SU-DHL-6 (cell line): ENCODE measurements at regions not wholly inside any gene's neighbourhood (a gene's known extent, or its start where the extent isn't known, plus 50 kb on each side); places are given as distances from the start of the nearest gene placed in this dataset.

Experiments used
- H2AFZ ChIP-seq: fragments of 200-600 bp; sonication (generic); 2 replicates; pipeline ENCODE4 v1.6.1; 2014; ENCODE audit warnings: low read depth, mild to moderate bottlenecking, moderate library complexity, mixed read lengths, antibody characterized with exemption, low read length; ENCODE audit not compliant: severe bottlenecking
- H3F3A ChIP-seq: fragments of 200-600 bp; shearing (Covaris generic); 2 replicates; pipeline ENCODE4 v1.6.0; 2016; ENCODE audit warnings: antibody characterized with exemption, mild to moderate bottlenecking; ENCODE audit not compliant: insufficient read depth
- H3K27ac ChIP-seq: fragments of 200-600 bp; sonication (generic); 2 replicates; pipeline ENCODE4 v1.5.1; 2016; ENCODE audit warnings: low read depth, mild to moderate bottlenecking, low read length, moderate library complexity, mixed read lengths
- H3K27me3 ChIP-seq: fragments of 200-600 bp; sonication (generic), shearing (Covaris generic); 2 replicates; pipeline ENCODE4 v1.6.0; 2014; ENCODE audit warnings: mild to moderate bottlenecking, low read length
- H3K36me3 ChIP-seq: fragments of 200-600 bp; sonication (generic); 2 replicates; pipeline ENCODE4 v1.6.1; 2014; ENCODE audit warnings: mild to moderate bottlenecking, low read length, mixed read lengths
- H3K4me2 ChIP-seq: fragments of 300-600, 200-600 bp; shearing (Covaris generic), sonication (generic); 2 replicates; pipeline ENCODE4 v1.6.0; 2014; ENCODE audit warnings: low read length, low read depth, mild to moderate bottlenecking; ENCODE audit not compliant: poor library complexity, severe bottlenecking
- H3K4me3 ChIP-seq: fragments of 200-600 bp; sonication (generic); 2 replicates; pipeline ENCODE4 v1.5.1; 2014; ENCODE audit warnings: antibody characterized with exemption, low read length, mild to moderate bottlenecking, mixed read lengths; ENCODE audit not compliant: insufficient read depth, poor library complexity, severe bottlenecking
- H3K79me2 ChIP-seq: fragments of 200-600 bp; sonication (generic); 2 replicates; pipeline ENCODE4 v1.6.1; 2014; ENCODE audit warnings: mild to moderate bottlenecking, low read length, moderate library complexity; ENCODE audit not compliant: insufficient read depth
- H3K9ac ChIP-seq: fragments of 200-600 bp; sonication (generic); 2 replicates; pipeline ENCODE4 v1.7.0; 2014; ENCODE audit warnings: mild to moderate bottlenecking, low read length
- H3K9me2 ChIP-seq: fragments of 200-600 bp; sonication (generic); replicated peaks from 2 replicates; pipeline ENCODE4 v1.6.1; 2014; ENCODE audit warnings: low read length; ENCODE audit not compliant: insufficient read depth
- H3K9me3 ChIP-seq: fragments of 200-600 bp; sonication (generic); 2 replicates; pipeline ENCODE4 v1.6.1; 2014; ENCODE audit warnings: low read length, mixed read lengths; ENCODE audit not compliant: insufficient read depth
- H4K20me1 ChIP-seq: fragments of 200-600 bp; sonication (generic); 2 replicates; pipeline ENCODE4 v1.6.1; 2014; ENCODE audit warnings: low read depth, mild to moderate bottlenecking, antibody characterized with exemption, low read length, moderate library complexity, mixed read lengths
- CTCF ChIP-seq: fragments of 200-600 bp; sonication (generic); IDR thresholded peaks from one replicate; pipeline ENCODE4 v1.5.1; 2017; ENCODE audit warnings: antibody characterized with exemption, mild to moderate bottlenecking, low read length, moderate library complexity; ENCODE audit not compliant: insufficient read depth, poor library complexity, severe bottlenecking
- EZH2phosphoT487 ChIP-seq: fragments of 200-600 bp; sonication (generic), shearing (Covaris generic); conservative IDR thresholded peaks from 2 replicates; pipeline ENCODE4 v1.6.1; 2018; ENCODE audit warnings: mild to moderate bottlenecking, antibody characterized with exemption, low read length, moderate library complexity, mixed read lengths

DNA sequence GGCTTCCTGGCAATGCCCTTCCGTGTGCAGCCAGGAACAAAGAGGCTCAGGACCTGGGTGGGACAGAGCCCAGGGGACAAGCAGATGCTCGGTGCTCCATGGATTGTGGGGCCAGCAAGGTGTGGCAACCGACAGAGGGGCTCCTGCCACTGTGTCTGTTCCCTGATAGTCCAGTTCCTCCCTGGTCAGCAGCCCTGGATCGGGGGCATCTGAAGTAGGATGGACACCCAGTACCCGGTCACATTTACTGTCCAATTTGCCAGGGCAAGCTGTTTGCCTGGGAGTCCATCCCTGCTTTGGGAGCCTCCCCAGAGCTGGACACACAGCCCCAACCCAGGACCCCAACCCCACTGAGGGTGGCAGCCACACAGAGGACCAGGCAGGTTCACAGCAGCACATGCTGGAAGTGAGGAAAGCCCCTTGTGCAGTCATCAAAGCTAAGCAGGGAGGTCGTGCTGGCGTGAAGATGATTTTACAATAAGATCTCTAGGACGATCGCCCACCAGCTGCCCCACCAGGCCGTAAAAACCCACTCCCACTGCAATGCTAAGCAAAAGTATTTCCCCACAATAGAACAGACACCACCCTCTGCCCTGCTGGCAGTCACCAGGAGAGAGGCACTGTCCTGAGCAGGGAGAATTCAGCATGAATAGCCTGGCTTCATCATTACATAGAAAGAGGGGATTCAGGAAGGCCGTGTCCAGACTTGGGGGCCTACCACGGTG, 141.7 kb downstream of the NDUFA10 start:
- Histone ChIP-seq H3K27ac (no peak overlapping the region), H2AFZ (no peak overlapping the region), H3K79me2 (no peaks in the 10 kb centered on the region), H3F3A (no peaks in the 10 kb centered on the region), H3K4me3 (no peak overlapping the region), H4K20me1 (no peaks in the 10 kb centered on the region), H3K27me3 (no peaks in the 10 kb centered on the region), H3K9me2 (no peaks in the 10 kb centered on the region), H3K9me3 (peaks cover 6% of the 10 kb centered on the region; the same call in 1 of the 2 replicates), H3K9ac (no peak overlapping the region), H3K36me3 (no peaks in the 10 kb centered on the region), H3K4me2 (no peak overlapping the region)
- TF ChIP-seq EZH2phosphoT487 (no peak), CTCF (no peak)

DNA sequence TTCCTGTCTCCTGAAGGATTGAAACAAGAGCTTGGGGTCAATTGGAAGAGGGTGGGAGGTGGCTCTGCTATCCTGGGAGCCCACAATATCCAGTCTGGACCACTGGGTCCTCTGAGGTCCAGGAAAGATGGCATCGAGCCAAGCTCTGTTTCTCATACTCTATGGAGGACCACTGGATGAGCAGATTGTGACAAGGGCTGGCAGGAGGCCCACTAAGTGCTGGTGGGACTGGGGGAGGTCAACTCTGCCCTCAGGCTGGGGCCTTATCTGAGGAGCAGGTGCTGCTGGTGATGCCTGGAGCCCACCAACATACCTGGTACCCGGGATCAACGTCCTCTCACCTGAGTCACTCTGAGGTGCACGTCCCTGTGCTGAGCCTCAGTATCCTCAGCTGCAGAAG, 142.4 kb downstream of the NDUFA10 start:
- no peak overlapping the region for H3K4me3 ChIP-seq
- TF ChIP-seq EZH2phosphoT487 (no peak), CTCF (no peak)

GRCh38 chr2:239882331-239882732, 142.8 kb downstream of the NDUFA10 start:
- no peak overlapping the region for H3K4me3 ChIP-seq
- H4K20me1 ChIP-seq = no peaks in the 10 kb centered on the region
- no peaks in the 10 kb centered on the region for H3K79me2 ChIP-seq
- H3K27ac ChIP-seq = no peak overlapping the region
- no peak overlapping the region for H3K4me2 ChIP-seq
- H3F3A ChIP-seq = no peaks in the 10 kb centered on the region
- TF ChIP-seq EZH2phosphoT487 = no peak
- TF ChIP-seq CTCF = peak; percentile 65
- no peaks in the 10 kb centered on the region for H3K9me2 ChIP-seq
- H3K27me3 ChIP-seq = no peaks in the 10 kb centered on the region
- peaks cover 6% of the 10 kb centered on the region; the same call in 1 of the 2 replicates for H3K9me3 ChIP-seq
- no peak overlapping the region for H2AFZ ChIP-seq
- H3K9ac ChIP-seq = no peak overlapping the region
- no peaks in the 10 kb centered on the region for H3K36me3 ChIP-seq

More for the DNA sequence above, 142.4 kb downstream of the NDUFA10 start:
- no peaks in the 10 kb centered on the region for H3K9me2 ChIP-seq
- H3K9me3 ChIP-seq = peaks cover 6% of the 10 kb centered on the region; the same call in 1 of the 2 replicates
- H3F3A ChIP-seq = no peaks in the 10 kb centered on the region
- no peak overlapping the region for H3K4me2 ChIP-seq
- no peaks in the 10 kb centered on the region for H4K20me1 ChIP-seq
- no peaks in the 10 kb centered on the region for H3K79me2 ChIP-seq
- H3K27me3 ChIP-seq = no peaks in the 10 kb centered on the region
- H3K36me3 ChIP-seq = no peaks in the 10 kb centered on the region
- H2AFZ ChIP-seq = no peak overlapping the region
- H3K27ac ChIP-seq = no peak overlapping the region
- no peak overlapping the region for H3K9ac ChIP-seq
